GM21367 (cell line): ENCODE measurements at regions not wholly inside any gene's neighbourhood (a gene's known extent, or its start where the extent isn't known, plus 50 kb on each side); places are given as distances from the start of the nearest gene placed in this dataset.

ENCODE experiments used
- ATAC-seq: cut with Tn5 transposase; IDR thresholded peaks from one replicate; pipeline ENCODE4 v1.9.1; 2021; ENCODE audit not compliant: unreplicated experiment

GRCh38 chr10:3526727-3527501 is 258.1 kb downstream of the KLF6 start:
- no peak for ATAC-seq

GRCh38 chr10:3525832-3526449 is 259.1 kb downstream of the KLF6 start:
- no peak for ATAC-seq

- no peak for ATAC-seq
Observed at GRCh38 chr10:3524086-3524960, 260.7 kb downstream of the KLF6 start.

- no peak for ATAC-seq
Observed at GRCh38 chr10:3523309-3524050, 261.5 kb downstream of the KLF6 start.

GRCh38 chr10:3516923-3517255 is 268.1 kb downstream of the KLF6 start:
- ATAC-seq, result no peak

- ATAC-seq, result no peak
Observed at GRCh38 chr10:3516234-3516922, 268.6 kb downstream of the KLF6 start.

- no peak for ATAC-seq
Observed at GRCh38 chr10:3514691-3515090, 270.3 kb downstream of the KLF6 start.

GRCh38 chr10:3512263-3512662 is 272.7 kb downstream of the KLF6 start:
- no peak for ATAC-seq

- ATAC-seq, result no peak
Observed at GRCh38 chr10:3511483-3511882, 273.5 kb downstream of the KLF6 start.

- ATAC-seq, result no peak
Observed at GRCh38 chr10:3510741-3511140, 274.3 kb downstream of the KLF6 start.

GRCh38 chr10:3509355-3509754 is 275.7 kb downstream of the KLF6 start:
- no peak for ATAC-seq

- ATAC-seq, result no peak
Observed at GRCh38 chr10:3503299-3503698, 281.7 kb downstream of the KLF6 start.

- no peak for ATAC-seq
Observed at GRCh38 chr10:3502673-3503072, 282.3 kb downstream of the KLF6 start.

GRCh38 chr10:3500408-3500856 is 284.6 kb downstream of the KLF6 start:
- no peak for ATAC-seq

- no peak for ATAC-seq
Observed at GRCh38 chr10:3499120-3499519, 285.9 kb downstream of the KLF6 start.

GRCh38 chr10:3497581-3497980 is 287.4 kb downstream of the KLF6 start:
- no peak for ATAC-seq

GRCh38 chr10:3496138-3496537 is 288.9 kb downstream of the KLF6 start:
- no peak for ATAC-seq

GRCh38 chr10:3495281-3495680 is 289.7 kb downstream of the KLF6 start:
- ATAC-seq, result no peak

GRCh38 chr10:3494838-3495230 is 290.2 kb downstream of the KLF6 start:
- ATAC-seq, result no peak

GRCh38 chr10:3494131-3494837 is 290.7 kb downstream of the KLF6 start:
- ATAC-seq, result no peak
